ENCODE measurements at regions not wholly inside any gene's neighbourhood (a gene's known extent, or its start where the extent isn't known, plus 50 kb on each side); places are given as distances from the start of the nearest gene placed in this dataset.

DNA sequence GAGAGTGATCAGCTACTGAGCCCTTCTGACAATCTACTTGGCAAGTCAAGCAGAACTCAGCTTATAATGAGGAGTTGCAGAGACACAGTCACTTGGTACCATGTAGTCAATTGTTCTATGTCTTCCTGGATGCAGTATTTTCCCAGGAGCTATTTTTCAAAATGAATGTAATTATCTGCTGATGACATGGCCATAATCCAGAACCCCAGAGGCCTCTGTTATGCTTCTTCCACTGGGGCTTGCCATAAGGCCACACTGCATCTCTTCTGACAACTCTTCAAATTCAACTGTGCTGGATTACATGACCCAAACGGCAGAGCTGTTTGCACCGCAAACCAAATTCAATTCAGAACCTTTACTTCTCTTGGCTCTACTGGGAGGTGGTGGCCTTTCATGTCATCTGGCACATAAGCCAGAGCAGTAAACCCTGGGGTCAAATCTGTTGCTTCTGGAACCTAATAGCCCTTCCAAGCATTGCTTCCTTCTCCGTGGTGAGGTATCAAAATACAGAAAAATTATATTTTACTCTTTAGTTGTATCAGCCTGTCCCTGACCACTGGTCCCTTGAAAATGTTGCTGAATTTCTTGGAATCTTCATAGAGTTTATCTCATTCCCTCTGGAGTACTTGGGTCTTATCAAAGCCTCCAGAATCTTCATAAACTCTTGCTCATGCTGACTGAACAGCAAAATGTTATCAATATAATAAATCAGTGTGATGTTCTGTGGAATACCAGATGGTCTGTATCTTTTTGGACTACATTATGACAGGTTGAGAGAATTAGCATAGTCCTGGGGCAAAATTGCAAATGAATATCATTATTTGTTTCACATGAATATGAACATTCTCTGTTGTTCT lies 79.4 kb upstream of the DCN start:
- ChIA-PET POLR2A (ENCODE audit: low non-redundant PET) (no interaction called here), CTCF (no interaction called here)
- Histone ChIP-seq H3K27me3 (replicated peaks; ENCODE audit: insufficient read depth, low read depth, low read length, poor library complexity) (no peaks in the 10 kb centered on the region), H3K36me3 (ENCODE audit: insufficient read depth, low read length, poor library complexity, severe bottlenecking) (no peaks in the 10 kb centered on the region), H3K27ac (ENCODE audit: low read depth, low read length, poor library complexity, severe bottlenecking) (no peak overlapping the region), H3K4me1 (ENCODE audit: insufficient read depth, low read length, poor library complexity, severe bottlenecking) (no peaks in the 10 kb centered on the region), H3K9me3 (ENCODE audit: low read depth, low read length, poor library complexity, severe bottlenecking) (no peaks in the 10 kb centered on the region), H3K4me3 (ENCODE audit: low read depth, low read length, poor library complexity, severe bottlenecking) (no peak overlapping the region)
- intact Hi-C loops (cut with micrococcal nuclease; ENCODE audit: unreplicated experiment): no loop called here
- DNase-seq (ENCODE audit: low spot score): no peak
- no TSS peak for BruUV-seq (replicated peaks)
- no peak for TF ChIP-seq EZH2 (IDR thresholded peaks at IDR 0.05; ENCODE audit: borderline replicate concordance, low read depth, low read length, poor library complexity, severe bottlenecking)
- TF ChIP-seq, protein P1, sequence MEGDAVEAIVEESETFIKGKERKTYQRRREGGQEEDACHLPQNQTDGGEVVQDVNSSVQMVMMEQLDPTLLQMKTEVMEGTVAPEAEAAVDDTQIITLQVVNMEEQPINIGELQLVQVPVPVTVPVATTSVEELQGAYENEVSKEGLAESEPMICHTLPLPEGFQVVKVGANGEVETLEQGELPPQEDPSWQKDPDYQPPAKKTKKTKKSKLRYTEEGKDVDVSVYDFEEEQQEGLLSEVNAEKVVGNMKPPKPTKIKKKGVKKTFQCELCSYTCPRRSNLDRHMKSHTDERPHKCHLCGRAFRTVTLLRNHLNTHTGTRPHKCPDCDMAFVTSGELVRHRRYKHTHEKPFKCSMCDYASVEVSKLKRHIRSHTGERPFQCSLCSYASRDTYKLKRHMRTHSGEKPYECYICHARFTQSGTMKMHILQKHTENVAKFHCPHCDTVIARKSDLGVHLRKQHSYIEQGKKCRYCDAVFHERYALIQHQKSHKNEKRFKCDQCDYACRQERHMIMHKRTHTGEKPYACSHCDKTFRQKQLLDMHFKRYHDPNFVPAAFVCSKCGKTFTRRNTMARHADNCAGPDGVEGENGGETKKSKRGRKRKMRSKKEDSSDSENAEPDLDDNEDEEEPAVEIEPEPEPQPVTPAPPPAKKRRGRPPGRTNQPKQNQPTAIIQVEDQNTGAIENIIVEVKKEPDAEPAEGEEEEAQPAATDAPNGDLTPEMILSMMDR (conservative IDR thresholded peaks at IDR 0.05; ENCODE audit: low read depth, low read length): no peak

DNA sequence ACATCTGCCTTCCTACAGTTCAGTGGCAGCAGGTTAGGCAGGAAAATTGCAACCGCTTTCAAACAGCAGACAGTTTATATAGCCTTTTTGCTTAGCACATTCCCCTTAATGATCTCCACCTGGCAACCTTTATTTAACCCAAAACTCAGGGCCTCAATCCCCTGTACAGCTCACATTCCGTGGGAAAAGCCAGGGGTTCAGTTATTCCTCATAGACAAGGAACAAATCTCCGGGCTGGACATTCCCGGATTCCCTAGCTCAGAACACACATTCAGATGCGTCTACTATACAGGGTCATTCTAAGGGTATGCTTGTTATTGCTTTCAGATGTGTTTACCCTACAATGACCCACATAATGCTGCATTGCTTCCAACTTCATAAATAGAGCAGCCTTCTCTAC lies 73.8 kb upstream of the DCN start:
- BruUV-seq (replicated peaks): no TSS peak
- H3K36me3 ChIP-seq (ENCODE audit: insufficient read depth, low read length, poor library complexity, severe bottlenecking): no peaks in the 10 kb centered on the region
- POLR2A ChIA-PET (ENCODE audit: low non-redundant PET): interaction anchor here (1.1 kb wide), 1 partner anchor 1319 kb away, joined by 4 read pairs; no protein-coding TSS in a partner anchor
- no peak overlapping the region for H3K27ac ChIP-seq (ENCODE audit: low read depth, low read length, poor library complexity, severe bottlenecking)
- DNase-seq (ENCODE audit: low spot score): no peak
- intact Hi-C loops (cut with micrococcal nuclease; ENCODE audit: unreplicated experiment): no loop called here
- no peaks in the 10 kb centered on the region for H3K27me3 ChIP-seq (replicated peaks; ENCODE audit: insufficient read depth, low read depth, low read length, poor library complexity)
- H3K4me3 ChIP-seq (ENCODE audit: low read depth, low read length, poor library complexity, severe bottlenecking): no peak overlapping the region
- CTCF ChIA-PET: no interaction called here
- no peaks in the 10 kb centered on the region for H3K9me3 ChIP-seq (ENCODE audit: low read depth, low read length, poor library complexity, severe bottlenecking)
- no peaks in the 10 kb centered on the region for H3K4me1 ChIP-seq (ENCODE audit: insufficient read depth, low read length, poor library complexity, severe bottlenecking)
- TF ChIP-seq, protein P1 (conservative IDR thresholded peaks at IDR 0.05; ENCODE audit: low read depth, low read length): no peak
- no peak for TF ChIP-seq EZH2 (IDR thresholded peaks at IDR 0.05; ENCODE audit: borderline replicate concordance, low read depth, low read length, poor library complexity, severe bottlenecking)

GRCh38 chr12:91252341-91252740 lies 69.7 kb upstream of the DCN start:
- Histone ChIP-seq H3K27ac (ENCODE audit: low read depth, low read length, poor library complexity, severe bottlenecking) (no peak overlapping the region), H3K4me1 (ENCODE audit: insufficient read depth, low read length, poor library complexity, severe bottlenecking) (no peaks in the 10 kb centered on the region), H3K9me3 (ENCODE audit: low read depth, low read length, poor library complexity, severe bottlenecking) (no peaks in the 10 kb centered on the region), H3K27me3 (replicated peaks; ENCODE audit: insufficient read depth, low read depth, low read length, poor library complexity) (no peaks in the 10 kb centered on the region), H3K36me3 (ENCODE audit: insufficient read depth, low read length, poor library complexity, severe bottlenecking) (no peaks in the 10 kb centered on the region), H3K4me3 (ENCODE audit: low read depth, low read length, poor library complexity, severe bottlenecking) (no peak overlapping the region)
- ChIA-PET POLR2A (ENCODE audit: low non-redundant PET) (no interaction called here), CTCF (no interaction called here)
- no TSS peak for BruUV-seq (replicated peaks)
- TF ChIP-seq EZH2 (IDR thresholded peaks at IDR 0.05; ENCODE audit: borderline replicate concordance, low read depth, low read length, poor library complexity, severe bottlenecking): no peak
- TF ChIP-seq, protein P1 (conservative IDR thresholded peaks at IDR 0.05; ENCODE audit: low read depth, low read length): no peak
- intact Hi-C loops (cut with micrococcal nuclease; ENCODE audit: unreplicated experiment): no loop called here
- no peak for DNase-seq (ENCODE audit: low spot score)

All from A673 (cell line).